ENCODE measurements at regions not wholly inside any gene's neighbourhood (a gene's known extent, or its start where the extent isn't known, plus 50 kb on each side); places are given as distances from the start of the nearest gene placed in this dataset.
"Not testable (repeated sequence)": the region's sequence is repeated elsewhere in the genome, so short reads cannot be mapped to it uniquely, and the experiment has no call there.

- no peak for DNase-seq
Observed at GRCh38 chr18:64713284-64713683, 564.4 kb upstream of the LINC00305 start.

- DNase-seq: no peak
Observed at GRCh38 chr18:64712035-64712434, 563.1 kb upstream of the LINC00305 start.

GRCh38 chr18:64710105-64710861 is 561.4 kb upstream of the LINC00305 start:
- DNase-seq: no peak

DNA sequence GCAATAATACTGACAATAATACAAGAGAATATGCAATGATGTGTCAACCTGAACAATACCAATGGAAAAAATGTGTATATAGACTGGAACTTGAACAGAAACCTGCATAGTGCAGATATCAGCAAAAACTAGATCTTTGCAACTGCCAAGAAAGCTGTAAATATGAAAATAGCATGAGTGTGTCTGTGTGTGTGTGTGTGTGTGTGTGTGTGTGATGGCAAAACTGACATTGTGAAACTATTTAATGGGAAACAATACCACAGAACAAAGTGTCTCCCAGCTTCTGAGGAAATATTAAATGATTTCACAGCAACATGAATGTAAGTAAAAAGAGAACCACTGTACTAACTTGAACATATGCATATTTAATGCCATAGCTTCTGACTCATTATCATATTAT is 558.2 kb upstream of the LINC00305 start:
- no peak for DNase-seq

- DNase-seq: no peak
Observed at GRCh38 chr18:64699081-64699480, 550.2 kb upstream of the LINC00305 start.

GRCh38 chr18:64695851-64696553 is 547.1 kb upstream of the LINC00305 start:
- DNase-seq: no peak

- DNase-seq: no peak
Observed at GRCh38 chr18:64693766-64694165, 544.9 kb upstream of the LINC00305 start.

- DNase-seq: no peak
Observed at GRCh38 chr18:64692826-64693225, 543.9 kb upstream of the LINC00305 start.

DNA sequence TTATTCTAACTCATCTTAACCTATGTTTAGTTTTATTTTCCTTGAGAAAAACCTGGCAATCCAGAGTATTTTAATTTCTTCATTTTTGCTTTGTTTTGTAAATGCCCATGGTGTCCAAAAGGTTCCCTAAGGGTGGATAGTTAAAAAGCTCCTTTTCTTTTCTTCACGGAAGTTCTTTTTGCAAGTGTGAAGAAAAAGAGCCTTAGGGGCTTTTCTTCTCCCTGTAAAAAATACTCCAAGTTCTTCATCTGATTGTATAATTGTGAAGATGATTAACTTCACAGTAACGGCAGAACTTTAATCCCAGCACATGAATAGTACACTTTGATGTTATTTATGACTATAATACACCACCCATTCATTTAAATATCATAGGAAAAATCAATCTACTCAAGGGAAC is 530.2 kb upstream of the LINC00305 start:
- no peak for DNase-seq

GRCh38 chr18:64678048-64678447 is 529.2 kb upstream of the LINC00305 start:
- DNase-seq: no peak

GRCh38 chr18:64674694-64675093 is 525.8 kb upstream of the LINC00305 start:
- DNase-seq: no peak

GRCh38 chr18:64671293-64671692 is 522.4 kb upstream of the LINC00305 start:
- not testable (repeated sequence) for DNase-seq

GRCh38 chr18:64668461-64668962 is 519.6 kb upstream of the LINC00305 start:
- DNase-seq: no peak

DNA sequence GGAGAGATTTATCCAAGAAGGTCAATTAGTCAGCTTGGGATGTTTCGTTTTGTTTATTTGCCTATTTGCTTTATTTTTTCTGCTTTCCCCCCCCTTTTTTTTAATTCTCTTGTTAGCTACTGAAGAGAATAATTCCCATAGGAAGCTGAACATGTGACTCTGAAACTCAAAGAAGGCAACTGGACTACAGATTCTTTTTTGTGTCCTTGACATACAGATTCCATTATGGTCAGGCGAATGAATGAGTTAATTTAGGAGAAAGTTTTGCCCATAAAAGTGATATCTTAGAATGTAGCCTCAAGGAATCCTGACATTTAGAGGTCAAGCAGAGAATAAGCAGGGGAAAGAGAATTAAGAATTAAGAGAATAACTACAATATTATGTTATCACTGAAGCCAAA is 514.2 kb upstream of the LINC00305 start:
- DNase-seq: no peak

GRCh38 chr18:64659196-64659595 is 510.3 kb upstream of the LINC00305 start:
- no peak for DNase-seq

DNA sequence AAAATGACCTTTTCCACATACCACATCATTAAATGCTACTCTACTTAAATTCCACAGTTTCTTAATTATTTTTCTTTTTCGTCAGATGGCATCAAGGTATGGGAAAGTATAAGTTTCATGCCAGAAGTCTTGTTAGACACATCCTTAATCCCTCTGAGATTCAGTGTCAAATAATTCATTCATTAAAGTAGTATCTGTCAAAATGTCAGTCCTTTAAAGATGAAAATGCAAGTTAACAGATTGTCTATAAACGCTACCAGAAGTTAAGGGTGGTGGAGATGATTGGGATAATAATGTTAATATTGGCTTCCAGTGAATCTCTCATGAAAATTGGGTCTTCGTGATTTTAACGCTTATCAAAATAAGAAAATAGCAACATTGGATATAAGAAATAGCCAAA is 504.2 kb upstream of the LINC00305 start:
- DNase-seq: no peak

DNA sequence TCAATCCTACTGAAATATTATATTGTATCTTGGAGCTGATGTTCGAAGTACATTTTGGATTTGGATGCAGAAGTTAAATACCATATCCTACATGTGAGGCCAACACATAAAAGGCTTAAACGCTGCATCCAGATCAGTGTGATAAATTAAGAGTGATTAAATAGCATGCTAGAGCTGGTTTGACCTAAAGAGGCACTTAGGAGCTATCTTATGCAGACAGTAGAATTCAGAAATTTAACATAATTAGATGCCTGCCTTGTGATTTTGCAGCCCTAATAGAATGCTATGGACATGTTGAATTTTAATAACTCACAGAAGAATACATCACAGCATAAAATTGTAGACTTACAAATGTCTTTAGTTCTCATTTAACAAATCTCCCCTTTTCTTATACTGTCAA is 501.2 kb upstream of the LINC00305 start:
- no peak for DNase-seq

- DNase-seq: no peak
Observed at GRCh38 chr18:64645753-64646152, 496.9 kb upstream of the LINC00305 start.

DNA sequence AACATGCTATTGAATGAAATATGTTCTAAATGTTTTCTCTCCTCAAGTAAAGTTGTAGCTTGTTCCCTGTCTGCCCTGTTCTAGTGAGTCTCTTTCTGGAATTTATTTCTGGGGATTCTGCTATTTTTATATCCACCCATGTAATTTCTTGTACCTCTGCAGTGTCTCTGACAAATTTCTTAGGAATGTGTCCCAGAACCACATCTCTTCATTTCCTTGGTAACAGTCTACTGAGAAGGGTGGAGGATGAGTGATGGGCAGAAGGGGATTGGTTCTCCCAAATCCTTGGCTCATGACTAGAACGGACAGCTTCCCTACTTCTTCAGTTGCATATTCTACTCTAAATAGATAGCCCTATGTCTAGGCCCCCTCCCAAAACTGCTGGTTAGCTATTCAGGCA is 490.6 kb upstream of the LINC00305 start:
- no peak for DNase-seq

DNA sequence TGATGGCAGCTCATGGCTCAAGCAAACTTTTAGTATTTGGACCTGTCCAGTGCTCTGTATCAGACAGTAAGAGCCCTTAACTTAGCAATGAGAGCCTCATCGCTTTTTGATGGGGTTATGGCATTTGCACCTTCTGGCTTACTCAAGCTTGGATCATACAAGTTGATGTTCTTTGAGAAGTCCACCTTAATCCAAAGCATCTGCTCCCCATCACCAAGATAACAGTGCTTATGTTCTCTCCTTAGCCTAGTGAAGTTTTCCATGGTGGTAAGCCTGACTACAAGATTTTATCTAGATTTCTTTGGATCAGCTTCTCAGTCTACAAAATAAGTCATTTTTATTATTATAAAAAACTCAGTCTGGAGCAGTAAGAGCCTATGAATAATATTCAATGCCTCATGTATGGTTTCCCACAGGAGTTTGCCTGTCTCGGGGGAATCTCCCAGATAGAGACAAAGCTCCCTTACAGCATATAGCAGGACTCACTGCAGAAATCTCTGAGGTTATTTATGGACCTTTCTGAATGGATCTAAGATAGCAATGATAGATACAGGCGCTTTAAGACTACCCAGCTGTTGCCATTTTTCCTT is 472.2 kb upstream of the LINC00305 start:
- DNase-seq: no peak

GRCh38 chr18:64618390-64618789 is 469.5 kb upstream of the LINC00305 start:
- no peak for DNase-seq

- DNase-seq: no peak
Observed at GRCh38 chr18:64615021-64615420, 466.1 kb upstream of the LINC00305 start.

DNA sequence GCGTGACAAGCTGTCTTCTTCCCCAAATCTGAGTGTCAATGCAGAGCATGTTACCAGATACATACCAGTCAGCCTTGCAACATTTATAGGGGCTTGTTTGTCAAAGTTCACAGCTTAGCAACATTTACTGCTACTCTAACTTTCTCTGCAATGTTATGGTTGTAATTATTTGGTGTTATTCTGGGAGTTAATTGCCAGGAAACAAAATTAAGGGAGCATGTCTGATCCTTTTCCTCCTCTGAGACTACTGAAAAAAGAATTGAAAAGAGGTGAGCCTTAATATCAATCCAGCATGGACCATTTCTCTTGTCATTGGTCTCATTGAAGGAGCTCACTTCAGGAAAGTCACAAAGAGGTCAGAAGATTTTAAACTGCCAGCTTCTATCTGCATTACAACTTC is 465.6 kb upstream of the LINC00305 start:
- DNase-seq: no peak

Measured in tongue (tissue), 1 donor.